ENCODE measurements at regions not wholly inside any gene's neighbourhood (a gene's known extent, or its start where the extent isn't known, plus 50 kb on each side); places are given as distances from the start of the nearest gene placed in this dataset.

GRCh38 chr1:164261691-164262240 is 297.2 kb upstream of the PBX1 start:
- TF ChIP-seq CTCF (IDR thresholded peaks at IDR 0.05) (no peak), POLR2A (IDR thresholded peaks at IDR 0.05) (no peak)

Data from heart left ventricle (tissue), 13 donors.